Loucy (cell line): ENCODE measurements at regions not wholly inside any gene's neighbourhood (a gene's known extent, or its start where the extent isn't known, plus 50 kb on each side); places are given as distances from the start of the nearest gene placed in this dataset.

ENCODE experiments used
- H2AFZ ChIP-seq: fragments of 200-600 bp; sonication (generic); 2 replicates; pipeline ENCODE4 v1.6.0; 2016; ENCODE audit warnings: antibody characterized with exemption, mild to moderate bottlenecking, low read length, moderate library complexity
- H3F3A ChIP-seq: fragments of 200-600 bp; 2 replicates; pipeline ENCODE4 v1.6.0; 2016; ENCODE audit warnings: antibody characterized with exemption, low read depth, mild to moderate bottlenecking
- H3K27me3 ChIP-seq: fragments of 200-600 bp; sonication (generic); 2 replicates; pipeline ENCODE4 v1.6.1; 2014; ENCODE audit warnings: low read length, mild to moderate bottlenecking; ENCODE audit not compliant: insufficient read depth, poor library complexity, severe bottlenecking
- H3K36me3 ChIP-seq: fragments of 200-600 bp; sonication (generic); 2 replicates; pipeline ENCODE4 v1.6.1; 2016; ENCODE audit warnings: low read length; ENCODE audit not compliant: insufficient read depth
- H3K4me1 ChIP-seq: fragments of 200-600 bp; sonication (generic); 2 replicates; pipeline ENCODE4 v1.5.1; 2014; ENCODE audit warnings: low read length, mild to moderate bottlenecking; ENCODE audit not compliant: insufficient read depth, poor library complexity, severe bottlenecking
- H3K4me2 ChIP-seq: fragments of 200-600 bp; sonication (generic); 2 replicates; pipeline ENCODE4 v1.6.0; 2014; ENCODE audit warnings: antibody characterized with exemption, low read length, low read depth, mild to moderate bottlenecking; ENCODE audit not compliant: poor library complexity, severe bottlenecking
- H3K4me3 ChIP-seq: fragments of 200-600 bp; sonication (generic); 2 replicates; pipeline ENCODE4 v1.5.1; 2014; ENCODE audit warnings: low read length, mild to moderate bottlenecking, mixed read lengths; ENCODE audit not compliant: poor library complexity, severe bottlenecking
- H3K79me2 ChIP-seq: fragments of 200-600 bp; sonication (generic); 2 replicates; pipeline ENCODE4 v1.6.1; 2014; ENCODE audit warnings: low read length; ENCODE audit not compliant: insufficient read depth
- H3K9ac ChIP-seq: fragments of 200-600 bp; sonication (generic); 2 replicates; pipeline ENCODE4 v1.6.0; 2014; ENCODE audit warnings: mild to moderate bottlenecking, low read depth, low read length, moderate library complexity; ENCODE audit not compliant: poor library complexity, severe bottlenecking
- H3K9me2 ChIP-seq: fragments of 200-600 bp; sonication (generic); replicated peaks from 2 replicates; pipeline ENCODE4 v1.6.1; 2016; ENCODE audit warnings: low read depth, low read length, mixed read lengths
- H3K9me3 ChIP-seq: fragments of 200-600 bp; sonication (generic); 2 replicates; pipeline ENCODE4 v1.6.1; 2014; ENCODE audit warnings: mild to moderate bottlenecking, antibody characterized with exemption, low read length, low read depth; ENCODE audit not compliant: insufficient read depth
- H4K20me1 ChIP-seq: fragments of 200-600 bp; sonication (generic); 2 replicates; pipeline ENCODE4 v1.6.0; 2014; ENCODE audit warnings: antibody characterized with exemption, low read length, mild to moderate bottlenecking; ENCODE audit not compliant: insufficient read depth, poor library complexity, severe bottlenecking
- EZH2phosphoT487 ChIP-seq: fragments of 200-600 bp; IDR thresholded peaks from 2 replicates; pipeline ENCODE4 v1.6.1; 2018; ENCODE audit warnings: antibody characterized with exemption, mild to moderate bottlenecking, moderate library complexity, borderline replicate concordance
- TF ChIP-seq, protein P1 (sequence below): fragments of 200-600 bp; sonication (generic); conservative IDR thresholded peaks from 2 replicates; pipeline ENCODE4 v1.5.1; 2014; ENCODE audit warnings: mild to moderate bottlenecking, antibody characterized with exemption, low read length

DNA sequence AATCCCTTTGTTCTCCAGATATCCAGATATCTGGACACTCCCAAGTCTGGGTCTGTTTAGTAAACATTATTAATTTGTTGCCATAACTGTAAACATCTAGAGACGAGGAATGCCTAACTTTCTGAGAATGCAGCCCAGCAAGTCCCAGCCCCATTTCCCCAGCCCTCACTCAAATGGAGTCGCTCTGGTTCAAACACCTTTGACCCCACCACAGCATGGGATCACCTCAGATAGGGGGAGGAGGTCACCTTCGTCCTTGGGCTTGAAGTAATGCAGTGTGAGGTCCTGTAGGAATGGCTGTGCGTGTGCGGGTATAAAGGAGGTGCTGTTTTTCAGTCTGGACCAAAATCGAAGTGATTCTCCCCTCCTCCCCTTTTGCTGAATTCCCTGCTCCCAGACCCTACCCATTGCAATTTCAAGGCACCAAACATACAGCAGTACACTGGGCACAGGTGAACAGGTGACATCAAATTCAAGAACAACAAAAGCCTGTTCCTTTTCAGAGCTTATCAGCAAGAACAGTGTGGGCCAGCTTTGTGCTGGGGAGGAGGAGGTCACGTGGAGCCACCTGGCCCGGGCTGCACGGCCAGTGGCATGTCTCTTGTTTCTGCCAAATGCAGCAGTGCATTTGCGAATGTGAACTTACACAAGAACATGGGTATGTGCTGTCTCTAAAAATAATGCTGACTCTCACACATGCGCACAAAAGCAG is 57.5 kb upstream of the TRPM1 start:
- H3K27me3 ChIP-seq, result no peaks in the 10 kb centered on the region
- no peaks in the 10 kb centered on the region for H3K9me3 ChIP-seq
- no peak overlapping the region for H3K9ac ChIP-seq
- H3K36me3 ChIP-seq, result no peaks in the 10 kb centered on the region
- no peaks in the 10 kb centered on the region for H3K9me2 ChIP-seq
- no peaks in the 10 kb centered on the region for H3K4me1 ChIP-seq
- H3K79me2 ChIP-seq, result no peaks in the 10 kb centered on the region
- no peaks in the 10 kb centered on the region for H3F3A ChIP-seq
- no peak overlapping the region for H3K4me2 ChIP-seq
- no peak overlapping the region for H2AFZ ChIP-seq
- no peaks in the 10 kb centered on the region for H4K20me1 ChIP-seq
- no peak overlapping the region for H3K4me3 ChIP-seq
- TF ChIP-seq EZH2phosphoT487, result no peak
- TF ChIP-seq, protein P1, sequence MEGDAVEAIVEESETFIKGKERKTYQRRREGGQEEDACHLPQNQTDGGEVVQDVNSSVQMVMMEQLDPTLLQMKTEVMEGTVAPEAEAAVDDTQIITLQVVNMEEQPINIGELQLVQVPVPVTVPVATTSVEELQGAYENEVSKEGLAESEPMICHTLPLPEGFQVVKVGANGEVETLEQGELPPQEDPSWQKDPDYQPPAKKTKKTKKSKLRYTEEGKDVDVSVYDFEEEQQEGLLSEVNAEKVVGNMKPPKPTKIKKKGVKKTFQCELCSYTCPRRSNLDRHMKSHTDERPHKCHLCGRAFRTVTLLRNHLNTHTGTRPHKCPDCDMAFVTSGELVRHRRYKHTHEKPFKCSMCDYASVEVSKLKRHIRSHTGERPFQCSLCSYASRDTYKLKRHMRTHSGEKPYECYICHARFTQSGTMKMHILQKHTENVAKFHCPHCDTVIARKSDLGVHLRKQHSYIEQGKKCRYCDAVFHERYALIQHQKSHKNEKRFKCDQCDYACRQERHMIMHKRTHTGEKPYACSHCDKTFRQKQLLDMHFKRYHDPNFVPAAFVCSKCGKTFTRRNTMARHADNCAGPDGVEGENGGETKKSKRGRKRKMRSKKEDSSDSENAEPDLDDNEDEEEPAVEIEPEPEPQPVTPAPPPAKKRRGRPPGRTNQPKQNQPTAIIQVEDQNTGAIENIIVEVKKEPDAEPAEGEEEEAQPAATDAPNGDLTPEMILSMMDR, result no peak

- Histone ChIP-seq H4K20me1 (no peaks in the 10 kb centered on the region), H3K4me1 (no peaks in the 10 kb centered on the region), H3K9me2 (no peaks in the 10 kb centered on the region), H3K4me2 (no peak overlapping the region), H3K27me3 (no peaks in the 10 kb centered on the region), H2AFZ (no peak overlapping the region), H3F3A (no peaks in the 10 kb centered on the region), H3K79me2 (no peaks in the 10 kb centered on the region), H3K4me3 (no peak overlapping the region), H3K36me3 (no peaks in the 10 kb centered on the region), H3K9ac (no peak overlapping the region), H3K9me3 (no peaks in the 10 kb centered on the region)
- TF ChIP-seq, protein P1, result no peak
- TF ChIP-seq EZH2phosphoT487, result no peak
These were observed 58.3 kb upstream of the TRPM1 start for GRCh38 chr15:31159837-31160236.

GRCh38 chr15:31160297-31160696 is 58.8 kb upstream of the TRPM1 start:
- no peaks in the 10 kb centered on the region for H3K9me2 ChIP-seq
- TF ChIP-seq, protein P1, result no peak
- no peak for TF ChIP-seq EZH2phosphoT487
- H3K4me1 ChIP-seq, result no peaks in the 10 kb centered on the region
- H2AFZ ChIP-seq, result no peak overlapping the region
- H3K36me3 ChIP-seq, result no peaks in the 10 kb centered on the region
- no peak overlapping the region for H3K4me3 ChIP-seq
- no peaks in the 10 kb centered on the region for H3K79me2 ChIP-seq
- no peak overlapping the region for H3K4me2 ChIP-seq
- H3F3A ChIP-seq, result no peaks in the 10 kb centered on the region
- H3K27me3 ChIP-seq, result no peaks in the 10 kb centered on the region
- no peaks in the 10 kb centered on the region for H4K20me1 ChIP-seq
- no peaks in the 10 kb centered on the region for H3K9me3 ChIP-seq
- no peak overlapping the region for H3K9ac ChIP-seq
